Mesothelial cell of epicardium (in vitro differentiated cells): ENCODE measurements at regions not wholly inside any gene's neighbourhood (a gene's known extent, or its start where the extent isn't known, plus 50 kb on each side); places are given as distances from the start of the nearest gene placed in this dataset.

Experiments used
- DNase-seq, 2 experiments: peaks; one replicate each; pipeline ENCODE4 v3.0.0; 2021; ENCODE audit warnings: low spot score in 2 of 2; ENCODE audit not compliant: unreplicated experiment in 2 of 2
- H3K27ac Mint-ChIP-seq: 2 replicates; pipeline ENCODE4 v1.8.0; 2021; ENCODE audit warnings: mixed read lengths
- H3K27me3 Mint-ChIP-seq: 2 replicates; pipeline ENCODE4 v1.8.0; 2021; ENCODE audit warnings: low read depth, mixed read lengths
- H3K36me3 Mint-ChIP-seq: 2 replicates; pipeline ENCODE4 v1.8.0; 2021; ENCODE audit warnings: mixed read lengths
- H3K4me1 Mint-ChIP-seq: 2 replicates; pipeline ENCODE4 v1.8.0; 2021; ENCODE audit warnings: mixed read lengths
- H3K4me3 Mint-ChIP-seq: 2 replicates; pipeline ENCODE4 v1.8.0; 2021; ENCODE audit warnings: mild to moderate bottlenecking, moderate library complexity, mixed read lengths
- H3K9me3 Mint-ChIP-seq: 2 replicates; pipeline ENCODE4 v1.8.0; 2021; ENCODE audit warnings: mixed read lengths
- TF ChIP-seq, protein P1 (sequence below): fragments of 200-600 bp; sonication (generic); IDR thresholded peaks from one replicate; pipeline ENCODE4 v1.5.0; 2021; ENCODE audit warnings: antibody characterized with exemption; ENCODE audit not compliant: unreplicated experiment

DNA sequence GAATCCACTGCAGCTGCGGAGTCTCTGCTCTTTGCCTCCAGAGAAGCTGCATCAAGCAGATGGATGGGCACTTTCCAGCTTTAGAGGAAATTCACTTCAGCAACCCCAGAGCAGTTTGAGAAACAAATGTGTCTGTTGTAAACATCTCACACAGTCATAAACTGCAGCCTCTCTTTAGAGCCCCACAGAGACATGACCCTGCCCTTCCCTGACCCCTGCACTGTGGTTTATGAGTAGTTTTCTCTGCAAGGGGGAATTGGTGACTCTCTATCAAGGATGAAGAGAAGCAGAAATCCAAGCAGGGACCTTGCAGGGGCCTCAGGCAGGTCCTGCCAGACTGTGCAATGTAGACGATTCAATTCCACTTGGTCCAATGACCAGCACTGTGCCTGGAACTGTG lies 160.2 kb downstream of the SH2D4B start:
- H3K27ac Mint-ChIP-seq: no peak overlapping the region

DNA sequence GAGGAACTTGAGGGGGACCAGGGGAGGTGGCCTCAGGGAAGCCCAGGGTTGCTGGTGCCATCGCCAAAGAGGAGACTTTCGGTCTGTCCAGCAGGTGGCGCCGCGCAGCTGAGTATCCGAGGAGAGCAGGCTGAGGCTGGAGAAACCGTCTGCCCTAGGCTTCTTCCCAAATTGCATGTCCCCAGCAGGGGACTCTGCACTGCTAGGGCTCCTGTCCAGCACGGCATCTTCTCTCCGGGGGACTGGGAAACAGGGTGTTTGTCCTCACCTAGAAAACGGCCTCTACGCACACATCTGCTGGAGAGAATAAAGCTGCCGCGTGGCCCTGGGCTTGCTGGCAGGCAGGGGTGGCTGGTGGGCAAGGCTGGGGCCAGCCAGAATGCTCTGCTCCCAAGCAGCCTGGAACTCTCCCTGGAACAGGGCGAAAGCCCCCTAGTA lies 161.9 kb downstream of the SH2D4B start:
- Mint-ChIP-seq H3K27ac (no peak overlapping the region), H3K9me3 (no peaks in the 10 kb centered on the region), H3K4me1 (no peaks in the 10 kb centered on the region), H3K36me3 (no peaks in the 10 kb centered on the region), H3K27me3 (no peaks in the 10 kb centered on the region), H3K4me3 (no peak overlapping the region)
- peak; percentile 79 to 91 for DNase-seq
- TF ChIP-seq, protein P1, sequence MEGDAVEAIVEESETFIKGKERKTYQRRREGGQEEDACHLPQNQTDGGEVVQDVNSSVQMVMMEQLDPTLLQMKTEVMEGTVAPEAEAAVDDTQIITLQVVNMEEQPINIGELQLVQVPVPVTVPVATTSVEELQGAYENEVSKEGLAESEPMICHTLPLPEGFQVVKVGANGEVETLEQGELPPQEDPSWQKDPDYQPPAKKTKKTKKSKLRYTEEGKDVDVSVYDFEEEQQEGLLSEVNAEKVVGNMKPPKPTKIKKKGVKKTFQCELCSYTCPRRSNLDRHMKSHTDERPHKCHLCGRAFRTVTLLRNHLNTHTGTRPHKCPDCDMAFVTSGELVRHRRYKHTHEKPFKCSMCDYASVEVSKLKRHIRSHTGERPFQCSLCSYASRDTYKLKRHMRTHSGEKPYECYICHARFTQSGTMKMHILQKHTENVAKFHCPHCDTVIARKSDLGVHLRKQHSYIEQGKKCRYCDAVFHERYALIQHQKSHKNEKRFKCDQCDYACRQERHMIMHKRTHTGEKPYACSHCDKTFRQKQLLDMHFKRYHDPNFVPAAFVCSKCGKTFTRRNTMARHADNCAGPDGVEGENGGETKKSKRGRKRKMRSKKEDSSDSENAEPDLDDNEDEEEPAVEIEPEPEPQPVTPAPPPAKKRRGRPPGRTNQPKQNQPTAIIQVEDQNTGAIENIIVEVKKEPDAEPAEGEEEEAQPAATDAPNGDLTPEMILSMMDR: peak; percentile 83

More for the DNA sequence above, 160.2 kb downstream of the SH2D4B start:
- H3K9me3 Mint-ChIP-seq: no peaks in the 10 kb centered on the region
- H3K27me3 Mint-ChIP-seq: no peaks in the 10 kb centered on the region
- no peak overlapping the region for H3K4me3 Mint-ChIP-seq
- H3K36me3 Mint-ChIP-seq: no peaks in the 10 kb centered on the region
- TF ChIP-seq, protein P1: no peak
- DNase-seq: no peak
- H3K4me1 Mint-ChIP-seq: no peaks in the 10 kb centered on the region

DNA sequence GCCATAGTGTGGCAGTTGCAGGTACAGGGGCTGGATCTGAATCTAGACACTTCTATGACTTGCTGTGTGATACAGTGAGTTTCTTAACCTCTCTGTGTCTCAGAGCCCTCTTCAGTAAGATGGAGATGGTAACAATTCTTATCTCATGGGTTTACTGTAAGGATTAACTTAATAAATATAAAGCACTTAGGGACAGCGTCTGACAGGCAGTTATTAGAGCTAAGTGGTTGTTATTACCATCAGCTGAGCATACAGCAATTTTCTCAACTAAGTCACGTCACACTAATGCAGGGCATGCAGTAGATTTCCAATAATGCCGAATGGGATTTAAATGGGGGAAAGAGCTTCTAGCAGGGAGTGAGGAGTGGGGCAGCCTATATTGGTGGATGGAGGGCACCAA lies 162.6 kb downstream of the SH2D4B start:
- no peak for DNase-seq
- no peaks in the 10 kb centered on the region for H3K27me3 Mint-ChIP-seq
- H3K4me3 Mint-ChIP-seq: no peak overlapping the region
- TF ChIP-seq, protein P1: no peak
- no peaks in the 10 kb centered on the region for H3K36me3 Mint-ChIP-seq
- H3K27ac Mint-ChIP-seq: no peak overlapping the region
- H3K9me3 Mint-ChIP-seq: no peaks in the 10 kb centered on the region
- no peaks in the 10 kb centered on the region for H3K4me1 Mint-ChIP-seq

DNA sequence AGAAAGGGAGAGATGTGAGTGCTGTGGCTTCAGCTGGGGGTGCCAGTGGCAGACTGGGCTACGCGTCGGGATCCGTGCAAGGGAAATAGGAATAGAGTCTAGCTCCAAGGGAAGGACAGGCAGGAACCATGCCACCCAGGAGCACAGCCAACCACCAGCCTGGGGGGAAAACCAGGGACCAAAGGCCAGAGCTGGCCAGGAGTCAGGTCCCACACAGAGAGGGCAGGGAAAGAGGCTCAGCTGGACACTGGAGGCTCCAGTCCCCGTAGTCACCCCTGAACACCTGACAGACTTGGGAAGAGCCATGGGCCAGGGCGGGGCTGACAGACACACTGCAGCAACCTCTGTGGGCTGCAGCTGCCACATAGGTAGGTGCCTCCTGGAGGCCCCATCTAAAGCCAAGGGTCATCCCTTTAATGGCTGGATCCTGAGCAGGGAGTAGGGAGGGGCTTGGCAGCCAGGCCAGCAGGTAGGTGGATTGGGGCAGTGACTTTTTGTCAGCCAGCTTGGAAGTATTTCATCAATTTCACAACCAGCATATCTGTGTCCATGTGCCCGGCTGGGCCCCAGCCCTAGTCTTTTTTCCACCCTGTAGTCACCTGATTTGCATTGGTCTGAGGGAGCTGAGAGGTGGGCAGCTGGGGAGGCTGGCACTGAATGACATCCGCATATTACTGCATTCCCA lies 163.2 kb downstream of the SH2D4B start:
- H3K36me3 Mint-ChIP-seq: no peaks in the 10 kb centered on the region
- no peaks in the 10 kb centered on the region for H3K27me3 Mint-ChIP-seq
- H3K27ac Mint-ChIP-seq: no peak overlapping the region
- no peak for DNase-seq
- no peaks in the 10 kb centered on the region for H3K4me1 Mint-ChIP-seq
- no peak overlapping the region for H3K4me3 Mint-ChIP-seq
- H3K9me3 Mint-ChIP-seq: no peaks in the 10 kb centered on the region
- TF ChIP-seq, protein P1: no peak

DNA sequence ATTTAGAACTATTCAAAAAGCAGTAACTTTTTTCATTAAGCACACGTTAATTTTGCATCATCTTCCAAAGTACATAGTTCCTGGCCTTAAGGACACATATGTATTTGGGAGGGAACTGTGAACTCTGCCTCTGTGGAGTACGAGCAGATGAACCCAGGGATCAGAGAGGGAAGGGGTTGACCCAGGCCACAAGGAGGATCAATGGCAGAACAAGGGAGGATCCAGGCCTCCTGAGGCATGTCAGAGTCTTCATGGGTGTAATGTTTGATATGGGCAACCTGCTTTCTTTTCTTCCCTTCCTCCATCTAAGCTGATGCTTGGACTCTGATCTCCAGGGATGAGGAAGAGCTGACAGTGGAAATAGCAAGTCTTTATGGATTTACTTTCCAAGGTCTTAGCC lies 164.0 kb downstream of the SH2D4B start:
- Mint-ChIP-seq H3K27me3 (no peaks in the 10 kb centered on the region), H3K4me3 (no peak overlapping the region), H3K4me1 (no peaks in the 10 kb centered on the region), H3K9me3 (no peaks in the 10 kb centered on the region), H3K27ac (no peak overlapping the region), H3K36me3 (no peaks in the 10 kb centered on the region)
- TF ChIP-seq, protein P1: no peak
- no peak for DNase-seq
